HepG2 (cell line): ENCODE measurements at regions not wholly inside any gene's neighbourhood (a gene's known extent, or its start where the extent isn't known, plus 50 kb on each side); places are given as distances from the start of the nearest gene placed in this dataset.

ENCODE experiments used
- ATAC-seq: fragments of 200-7000 bp; cut with Tn5 transposase; 3 replicates; pipeline ENCODE4 v1.9.1; 2020; ENCODE audit warnings: mild to moderate bottlenecking, moderate library complexity
- BruUV-seq: library from RNA; stranded (reverse); fragments of 400-500 nt; replicated peaks from 2 replicates; lab custom pipeline; 2021; lab: Mats Ljungman, UMichigan
- CTCF ChIA-PET: fragments of 300-600 bp; formaldehyde crosslinking; extraction: SDS; loops from one replicate; lab custom pipeline; 2021; ENCODE audit warnings: low total read pairs, inconsistent platforms, low intra/inter-chr PET ratio; lab: Yijun Ruan, JAX
- POLR2A ChIA-PET: fragments of 350-600 bp; sonication (Branson Sonifier 250); formaldehyde crosslinking; loops from one replicate; lab custom pipeline; 2020; ENCODE audit warnings: antibody characterized with exemption, inconsistent platforms; lab: Yijun Ruan, JAX
- DNase-seq: peaks from one replicate; pipeline ENCODE4 v3.0.0-alpha.2; 2015; ENCODE audit warnings: low spot score
- FAIRE-seq: peaks from 3 replicates; lab custom pipeline; 2011; peaks lifted over from hg19 to GRCh38; lab: Jason Lieb, UNC
- H2AFZ ChIP-seq: one replicate; pipeline ENCODE4 v1.6.1; 2011; ENCODE audit warnings: low read length, inconsistent platforms
- H3K27ac ChIP-seq: fragments of 300-600 bp; 3 replicates; pipeline ENCODE4 v1.8.0; 2011; ENCODE audit warnings: mixed run types, mild to moderate bottlenecking, mixed read lengths, low read length, inconsistent platforms; ENCODE audit not compliant: insufficient read depth; ENCODE audit errors: extremely low read length
- H3K27me3 ChIP-seq, 2 experiments: fragments of 200-600 bp in 1 of 2; 2 replicates in 1 of 2; 3 replicates in 1 of 2; pipeline versions ENCODE4 v1.6.0 to v1.8.0; 2011; ENCODE audit warnings: low read length in 2 of 2, mild to moderate bottlenecking in 2 of 2, moderate library complexity in 2 of 2, inconsistent platforms in 1 of 2; ENCODE audit not compliant: insufficient read depth in 2 of 2, control insufficient read depth in 1 of 2
- H3K36me3 ChIP-seq, 2 experiments: fragments of 200-600 bp in 1 of 2; replicated peaks in 1 of 2; 2 replicates in 1 of 2; 3 replicates in 1 of 2; pipeline versions ENCODE4 v1.5.1 to v1.8.0; 2011; ENCODE audit warnings: low read length in 2 of 2, inconsistent platforms in 1 of 2; ENCODE audit not compliant: insufficient read depth in 2 of 2, control insufficient read depth in 1 of 2
- H3K4me1 ChIP-seq: 2 replicates; pipeline ENCODE4 v1.5.1; 2012; ENCODE audit warnings: low read length, inconsistent platforms; ENCODE audit not compliant: insufficient read depth
- H3K4me2 ChIP-seq: 2 replicates; pipeline ENCODE4 v1.6.0; 2011; ENCODE audit warnings: low read depth, low read length, inconsistent platforms
- H3K4me3 ChIP-seq, 3 experiments: fragments of 200-600 bp in 1 of 3; sonication (generic), shearing (Covaris generic) in 1 of 3; replicated peaks in 1 of 3; 2 replicates each; pipeline ENCODE4 v1.5.1; 2011 to 2016; ENCODE audit warnings: low read length in 3 of 3, inconsistent platforms in 2 of 3, low read depth in 2 of 3, mild to moderate bottlenecking in 2 of 3, control low read depth in 1 of 3, mixed read lengths in 1 of 3; ENCODE audit not compliant: insufficient read depth in 1 of 3
- H3K79me2 ChIP-seq: one replicate; pipeline ENCODE4 v1.6.1; 2011; ENCODE audit warnings: low read length, inconsistent platforms; ENCODE audit not compliant: insufficient read depth
- H3K9ac ChIP-seq: 2 replicates; pipeline ENCODE4 v1.6.0; 2011; ENCODE audit warnings: mild to moderate bottlenecking, low read depth, low read length, inconsistent platforms; ENCODE audit not compliant: insufficient read depth
- H3K9me3 ChIP-seq: 2 replicates; pipeline ENCODE4 v1.5.1; 2012; ENCODE audit warnings: mild to moderate bottlenecking, low read length
- H4K20me1 ChIP-seq: 2 replicates; pipeline ENCODE4 v1.6.0; 2011; ENCODE audit warnings: inconsistent platforms, mild to moderate bottlenecking, low read length, moderate library complexity; ENCODE audit not compliant: insufficient read depth
- EP300 ChIP-seq, 3 experiments: sonication (generic) in 1 of 3; formaldehyde crosslinking in 1 of 3; IDR thresholded peaks; 2 replicates each; pipeline versions ENCODE4 v1.5.1 to v1.6.1; 2011 to 2020; ENCODE audit warnings: low read depth in 2 of 3, low read length in 2 of 3, borderline replicate concordance in 1 of 3, improper control_type of control experiment in 1 of 3, mild to moderate bottlenecking in 1 of 3, missing genetic modification reagents in 1 of 3, moderate library complexity in 1 of 3
- HOMEZ ChIP-seq: IDR thresholded peaks from 2 replicates; pipeline ENCODE4 v1.6.1; 2016; ENCODE audit warnings: low read depth
- JDP2 ChIP-seq: sonication (generic); formaldehyde crosslinking; IDR thresholded peaks from 2 replicates; pipeline ENCODE4 v1.8.1; 2022; ENCODE audit warnings: missing genetic modification reagents, borderline replicate concordance
- MBD4 ChIP-seq: IDR thresholded peaks from 2 replicates; pipeline ENCODE4 v1.6.1; 2012; ENCODE audit warnings: low read length, inconsistent platforms, borderline replicate concordance
- NFYC ChIP-seq: IDR thresholded peaks from 2 replicates; pipeline ENCODE4 v1.6.1; 2016; ENCODE audit warnings: missing genetic modification reagents, missing compliant biosample characterization
- SIX1 ChIP-seq: sonication (generic); formaldehyde crosslinking; IDR thresholded peaks from 2 replicates; pipeline ENCODE4 v1.4.0; 2020; ENCODE audit warnings: missing genetic modification reagents, borderline replicate concordance
- SMARCE1 ChIP-seq: fragments of 450-650 bp; IDR thresholded peaks from 2 replicates; pipeline ENCODE4 v1.6.1; 2017; ENCODE audit warnings: borderline replicate concordance
- ZBTB1 ChIP-seq: sonication (generic); formaldehyde crosslinking; IDR thresholded peaks from 2 replicates; pipeline ENCODE4 v1.4.0; 2020; ENCODE audit warnings: missing genetic modification reagents, borderline replicate concordance
- ZFP90 ChIP-seq: sonication (generic); formaldehyde crosslinking; IDR thresholded peaks from 2 replicates; pipeline ENCODE4 v1.8.0; 2022; ENCODE audit warnings: missing genetic modification reagents, mild to moderate bottlenecking, inconsistent platforms, borderline replicate concordance
- ZNF138 ChIP-seq: sonication (generic); formaldehyde crosslinking; IDR thresholded peaks from 2 replicates; pipeline ENCODE4 v1.5.0; 2020; ENCODE audit warnings: mild to moderate bottlenecking, low read depth, missing genetic modification reagents
- ZNF263 ChIP-seq: sonication (generic); formaldehyde crosslinking; IDR thresholded peaks from 2 replicates; pipeline ENCODE4 v1.4.0; 2020; ENCODE audit warnings: missing genetic modification reagents
- ZNF720 ChIP-seq: sonication (generic); formaldehyde crosslinking; IDR thresholded peaks from 2 replicates; pipeline ENCODE4 v1.4.0; 2020; ENCODE audit warnings: missing genetic modification reagents
- ZNF800 ChIP-seq: sonication (generic); formaldehyde crosslinking; IDR thresholded peaks from 2 replicates; pipeline ENCODE4 v1.4.0; 2020; ENCODE audit warnings: missing genetic modification reagents
- WGBS: methylation state at CpG from one replicate; pipeline ENCODE4 v1.1.6; 2017; ENCODE audit warnings: low lambda C conversion rate; 5-methylcytosine and 5-hydroxymethylcytosine counted together
- in situ Hi-C: cut with HindIII; loops from 2 replicates; pipeline ENCODE4 v1.10.0; 2017; ENCODE audit warnings: low pct_unique_long_range_greater_than_20kb; ENCODE audit not compliant: extremely low pct_ligation_motif_present
- intact Hi-C: fragments of 100-400 bp; cut with micrococcal nuclease; formaldehyde crosslinking; loops from one replicate; pipeline ENCODE4 v1.10.0; 2022; ENCODE audit not compliant: unreplicated experiment
- TF ChIP-seq, protein P1 (sequence below): sonication (generic); formaldehyde crosslinking; IDR thresholded peaks from 2 replicates; pipeline ENCODE4; 2020; ENCODE audit warnings: missing genetic modification reagents, mild to moderate bottlenecking, borderline replicate concordance

GRCh38 chr3:69474186-69474585 is 88.3 kb upstream of the FRMD4B start:
- Histone ChIP-seq H4K20me1 (no peaks in the 10 kb centered on the region), H2AFZ (no peak overlapping the region), H3K4me2 (no peak overlapping the region), H3K9ac (no peak overlapping the region), H3K79me2 (no peaks in the 10 kb centered on the region), H3K36me3 (no peaks in the 10 kb centered on the region), H3K27ac (no peak overlapping the region), H3K4me3 (no peak overlapping the region), H3K27me3 (no peaks in the 10 kb centered on the region)
- POLR2A ChIA-PET, result no interaction called here
- in situ Hi-C loops, result no loop called here
- CTCF ChIA-PET, result no interaction called here
- intact Hi-C loops, result no loop called here
- FAIRE-seq (no peak), ATAC-seq (no peak)
- WGBS, result 0% methylated on average over 1 of the region's 1 CpG
- BruUV-seq, result no TSS peak
- TF ChIP-seq ZNF263 (CRISPR knock-in tag) (no peak), SIX1 (CRISPR knock-in tag) (no peak), NFYC (no peak), SMARCE1 (no peak), ZBTB1 (CRISPR knock-in tag) (no peak), ZNF138 (no peak)
- TF ChIP-seq, all 625 proteins: peak for 0
- H3K4me1 ChIP-seq, result no peaks in the 10 kb centered on the region
- no peaks in the 10 kb centered on the region for H3K9me3 ChIP-seq
- no peak for DNase-seq

- 4% methylated on average over 1 of the region's 1 CpG for WGBS
- no peak for FAIRE-seq
These were observed 86.2 kb upstream of the FRMD4B start for GRCh38 chr3:69472093-69472492.

More at GRCh38 chr3:69472093-69472492, 86.2 kb upstream of the FRMD4B start:
- Histone ChIP-seq H3K79me2 (no peaks in the 10 kb centered on the region), H3K27ac (no peak overlapping the region), H3K4me1 (no peaks in the 10 kb centered on the region), H3K27me3 (no peaks in the 10 kb centered on the region), H3K9me3 (no peaks in the 10 kb centered on the region), H3K36me3 (no peaks in the 10 kb centered on the region), H3K9ac (no peak overlapping the region), H4K20me1 (no peaks in the 10 kb centered on the region), H3K4me3 (no peak overlapping the region), H2AFZ (no peak overlapping the region), H3K4me2 (no peak overlapping the region)
- ChIA-PET CTCF (no interaction called here), POLR2A (no interaction called here)
- DNase-seq, result no peak
- no TSS peak for BruUV-seq
- no peak for ATAC-seq
- intact Hi-C loops, result no loop called here
- no peak for TF ChIP-seq EP300 (IDR thresholded peaks at IDR 0.05; ENCODE audit: low read depth in 2 of 2, low read length in 2 of 2)
- TF ChIP-seq EP300 (CRISPR knock-in tag; IDR thresholded peaks at IDR 0.05; ENCODE audit: borderline replicate concordance), result no peak
- TF ChIP-seq, protein P1, sequence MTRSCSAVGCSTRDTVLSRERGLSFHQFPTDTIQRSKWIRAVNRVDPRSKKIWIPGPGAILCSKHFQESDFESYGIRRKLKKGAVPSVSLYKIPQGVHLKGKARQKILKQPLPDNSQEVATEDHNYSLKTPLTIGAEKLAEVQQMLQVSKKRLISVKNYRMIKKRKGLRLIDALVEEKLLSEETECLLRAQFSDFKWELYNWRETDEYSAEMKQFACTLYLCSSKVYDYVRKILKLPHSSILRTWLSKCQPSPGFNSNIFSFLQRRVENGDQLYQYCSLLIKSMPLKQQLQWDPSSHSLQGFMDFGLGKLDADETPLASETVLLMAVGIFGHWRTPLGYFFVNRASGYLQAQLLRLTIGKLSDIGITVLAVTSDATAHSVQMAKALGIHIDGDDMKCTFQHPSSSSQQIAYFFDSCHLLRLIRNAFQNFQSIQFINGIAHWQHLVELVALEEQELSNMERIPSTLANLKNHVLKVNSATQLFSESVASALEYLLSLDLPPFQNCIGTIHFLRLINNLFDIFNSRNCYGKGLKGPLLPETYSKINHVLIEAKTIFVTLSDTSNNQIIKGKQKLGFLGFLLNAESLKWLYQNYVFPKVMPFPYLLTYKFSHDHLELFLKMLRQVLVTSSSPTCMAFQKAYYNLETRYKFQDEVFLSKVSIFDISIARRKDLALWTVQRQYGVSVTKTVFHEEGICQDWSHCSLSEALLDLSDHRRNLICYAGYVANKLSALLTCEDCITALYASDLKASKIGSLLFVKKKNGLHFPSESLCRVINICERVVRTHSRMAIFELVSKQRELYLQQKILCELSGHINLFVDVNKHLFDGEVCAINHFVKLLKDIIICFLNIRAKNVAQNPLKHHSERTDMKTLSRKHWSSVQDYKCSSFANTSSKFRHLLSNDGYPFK, result no peak
- no peak for TF ChIP-seq ZFP90
- no peak for TF ChIP-seq MBD4
- no peak for TF ChIP-seq JDP2 (CRISPR knock-in tag)
- no peak for TF ChIP-seq HOMEZ (CRISPR knock-in tag)
- no peak for TF ChIP-seq ZNF800 (CRISPR knock-in tag)
- no peak for TF ChIP-seq ZNF720 (CRISPR knock-in tag)
- TF ChIP-seq, all 625 proteins: peak for 0
- in situ Hi-C loops, result no loop called here
